ENCODE measurements at regions not wholly inside any gene's neighbourhood (a gene's known extent, or its start where the extent isn't known, plus 50 kb on each side); places are given as distances from the start of the nearest gene placed in this dataset.

- ChIA-PET CTCF (interaction anchor here (1.1 kb wide), 1 partner anchor 72 kb away, joined by 3 read pairs; no protein-coding TSS in a partner anchor), POLR2A (ENCODE audit: low non-redundant PET) (no interaction called here)
- no peak for DNase-seq (ENCODE audit: low spot score)
- TF ChIP-seq CTCF (conservative IDR thresholded peaks at IDR 0.05; ENCODE audit: low read depth): no peak
- no peak overlapping the region for H3K27ac ChIP-seq
Observed at GRCh38 chr6:119814609-119815400, 465.2 kb upstream of the MAN1A1 start.

- DNase-seq (ENCODE audit: low spot score): no peak
- ChIA-PET CTCF (interaction anchor here (0.6 to 0.7 kb wide), 2 partner anchors 162 to 189 kb away, joined by 3 to 4 read pairs; no protein-coding TSS in a partner anchor), POLR2A (ENCODE audit: low non-redundant PET) (interaction anchor here (0.6 kb wide), 1 partner anchor 63 kb away, joined by 3 read pairs; no protein-coding TSS in a partner anchor)
- TF ChIP-seq CTCF (conservative IDR thresholded peaks at IDR 0.05; ENCODE audit: low read depth): no peak
- no peak overlapping the region for H3K27ac ChIP-seq
Observed at GRCh38 chr6:119802464-119802863, 452.9 kb upstream of the MAN1A1 start.

- POLR2A ChIA-PET (ENCODE audit: low non-redundant PET): interaction anchor here (0.7 kb wide), 1 partner anchor 1968 kb away, joined by 3 read pairs; no protein-coding TSS in a partner anchor
- no peak for TF ChIP-seq CTCF (conservative IDR thresholded peaks at IDR 0.05; ENCODE audit: low read depth)
- no peak for DNase-seq (ENCODE audit: low spot score)
- H3K27ac ChIP-seq: no peak overlapping the region
- CTCF ChIA-PET: interaction anchor here (0.6 kb wide), 1 partner anchor 494 kb away, joined by 3 read pairs; no protein-coding TSS in a partner anchor
Observed at GRCh38 chr6:119801056-119801455, 451.5 kb upstream of the MAN1A1 start.

- no peak overlapping the region for H3K27ac ChIP-seq
- no peak for DNase-seq (ENCODE audit: low spot score)
- POLR2A ChIA-PET (ENCODE audit: low non-redundant PET): interaction anchor here (0.7 kb wide), 1 partner anchor 1967 kb away, joined by 3 read pairs; no protein-coding TSS in a partner anchor
- CTCF ChIA-PET: interaction anchor here (0.6 kb wide), 1 partner anchor 495 kb away, joined by 3 read pairs; no protein-coding TSS in a partner anchor
- no peak for TF ChIP-seq CTCF (conservative IDR thresholded peaks at IDR 0.05; ENCODE audit: low read depth)
Observed at GRCh38 chr6:119800526-119800925, 451.0 kb upstream of the MAN1A1 start.

GRCh38 chr6:119799596-119800509 lies 450.3 kb upstream of the MAN1A1 start:
- no peak for DNase-seq (ENCODE audit: low spot score)
- H3K27ac ChIP-seq: no peak overlapping the region
- ChIA-PET POLR2A (ENCODE audit: low non-redundant PET) (no interaction called here), CTCF (interaction anchor here (0.6 kb wide), 1 partner anchor 495 kb away, joined by 3 read pairs; no protein-coding TSS in a partner anchor)
- no peak for TF ChIP-seq CTCF (conservative IDR thresholded peaks at IDR 0.05; ENCODE audit: low read depth)

- ChIA-PET CTCF (interaction anchor here (0.6 kb wide), 1 partner anchor 251 kb away, joined by 3 read pairs; no protein-coding TSS in a partner anchor), POLR2A (ENCODE audit: low non-redundant PET) (no interaction called here)
- no peak overlapping the region for H3K27ac ChIP-seq
- TF ChIP-seq CTCF (conservative IDR thresholded peaks at IDR 0.05; ENCODE audit: low read depth): no peak
- DNase-seq (ENCODE audit: low spot score): no peak
Observed at GRCh38 chr6:119791736-119792135, 442.2 kb upstream of the MAN1A1 start.
